ENCODE measurements at regions not wholly inside any gene's neighbourhood (a gene's known extent, or its start where the extent isn't known, plus 50 kb on each side); places are given as distances from the start of the nearest gene placed in this dataset.

DNA sequence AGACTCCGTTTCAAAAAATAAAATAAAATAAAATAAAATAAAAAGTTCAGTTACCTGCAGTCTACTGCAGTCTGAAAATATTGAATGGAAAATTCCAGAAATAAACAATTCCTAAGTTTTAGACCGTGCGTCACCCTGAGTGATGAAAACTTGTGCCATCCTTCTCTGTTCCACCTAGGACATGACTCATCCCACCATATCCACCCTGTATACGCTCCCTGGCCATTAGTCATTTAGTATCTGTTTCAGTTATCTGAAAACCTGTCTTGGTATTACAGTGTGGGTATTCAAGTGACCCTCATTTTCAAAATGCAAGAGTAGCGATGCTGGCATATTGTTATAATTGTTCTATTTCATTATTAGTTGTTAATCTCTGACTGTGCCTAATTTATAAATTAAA is 51.8 kb upstream of the TEX48 start:
- ATAC-seq (no peak), DNase-seq (no peak)
- TF ChIP-seq CTCF (IDR thresholded peaks at IDR 0.05) (no peak), POLR2A (IDR thresholded peaks at IDR 0.05) (no peak)
- no peaks in the 10 kb centered on the region for H3K36me3 ChIP-seq
- H3K27me3 ChIP-seq, result peaks cover 0 to 6% (median 0%) of the 10 kb centered on the region in 9 donors
- intact Hi-C loops (cut with DNase I), result loop anchor here in 2 of 10 donors (10.0 kb wide), 2 partner anchors 271 to 791 kb away; no protein-coding TSS in a partner anchor
- H3K4me1 ChIP-seq, result peaks cover 0 to 19% (median 0%) of the 10 kb centered on the region in 12 donors
- no peak overlapping the region for H3K4me3 ChIP-seq
- H3K9me3 ChIP-seq, result no peaks in the 10 kb centered on the region
- WGBS, 4 donors, result 88 to 95% (median 92%) methylated on average over 5 of the region's 5 CpGs
- H3K27ac ChIP-seq, result no peak overlapping the region

DNA sequence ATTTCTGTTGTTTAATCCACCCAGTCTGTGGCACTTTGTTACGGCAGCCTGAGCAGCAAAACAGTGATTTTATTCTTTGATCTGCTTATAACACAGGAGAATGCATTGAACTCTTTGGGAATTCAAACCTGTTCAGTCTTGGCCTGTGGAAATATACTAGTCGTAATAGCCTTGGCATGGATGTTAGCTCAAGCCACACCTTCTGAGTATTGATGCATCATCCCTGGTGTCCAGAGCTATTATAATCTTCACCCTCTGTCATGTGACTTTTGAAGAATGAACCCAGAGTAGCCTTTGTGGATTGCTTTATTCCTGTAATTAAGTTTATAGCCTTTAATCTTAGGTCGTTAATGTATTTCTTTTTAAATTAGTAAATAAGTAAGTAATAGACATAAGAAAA is 50.8 kb upstream of the TEX48 start:
- ATAC-seq (no peak), DNase-seq (no peak)
- Histone ChIP-seq H3K27me3 (peaks cover 0 to 6% (median 0%) of the 10 kb centered on the region in 9 donors), H3K36me3 (no peaks in the 10 kb centered on the region), H3K9me3 (no peaks in the 10 kb centered on the region), H3K4me1 (peaks cover 0 to 12% (median 0%) of the 10 kb centered on the region in 12 donors), H3K27ac (no peak overlapping the region), H3K4me3 (no peak overlapping the region)
- intact Hi-C loops (cut with DNase I), result loop anchor here in 2 of 10 donors (10.0 kb wide), 2 partner anchors 272 to 792 kb away; no protein-coding TSS in a partner anchor
- TF ChIP-seq POLR2A (IDR thresholded peaks at IDR 0.05) (no peak), CTCF (IDR thresholded peaks at IDR 0.05) (no peak)
- WGBS, 4 donors, result 77 to 84% (median 80%) methylated on average over 3 of the region's 3 CpGs
